ENCODE measurements at regions not wholly inside any gene's neighbourhood (a gene's known extent, or its start where the extent isn't known, plus 50 kb on each side); places are given as distances from the start of the nearest gene placed in this dataset.

- Mint-ChIP-seq H3K9me3 (peaks cover 7% of the 10 kb centered on the region), H3K4me1 (ENCODE audit: low read depth) (no peaks in the 10 kb centered on the region), H3K27me3 (no peaks in the 10 kb centered on the region), H3K4me3 (no peak overlapping the region), H3K27ac (no peak overlapping the region), H3K36me3 (ENCODE audit: low read depth) (no peaks in the 10 kb centered on the region)
- TF ChIP-seq CTCF (IDR thresholded peaks at IDR 0.05), result no peak
- Histone ChIP-seq H3K27ac (ENCODE audit: low read depth in 1 of 2, low read length in 2 of 2) (no peak overlapping the region), H3K36me3 (ENCODE audit: insufficient read depth, low read length) (no peaks in the 10 kb centered on the region), H3K4me3 (ENCODE audit: low read length) (no peak overlapping the region), H3K27me3 (ENCODE audit: control insufficient read depth in 1 of 2, insufficient read depth in 2 of 2, low read length in 2 of 2) (no peaks in the 10 kb centered on the region), H3K4me1 (ENCODE audit: insufficient read depth, low read length) (no peaks in the 10 kb centered on the region), H3K9me3 (ENCODE audit: control insufficient read depth in 1 of 2, insufficient read depth in 1 of 2, low read length in 2 of 2) (peaks cover 0 to 10% of the 10 kb centered on the region in 2 experiments)
- CTCF ChIA-PET, result no interaction called here
- intact Hi-C loops (cut with DNase I, micrococcal nuclease), result no loop called here
- POLR2A ChIA-PET, result no interaction called here
- DNase-seq, result no peak
- ATAC-seq (ENCODE audit: poor library complexity), result no peak
Measured at GRCh38 chr1:79469139-79469538, 462.6 kb upstream of the ADGRL4 start.

GRCh38 chr1:79460773-79461436 is 454.4 kb upstream of the ADGRL4 start:
- H3K27ac Mint-ChIP-seq, result no peak overlapping the region
- no peak for TF ChIP-seq CTCF (IDR thresholded peaks at IDR 0.05)
- H3K4me3 Mint-ChIP-seq, result no peak overlapping the region
- intact Hi-C loops (cut with DNase I, micrococcal nuclease), result no loop called here
- no peaks in the 10 kb centered on the region for H3K27me3 Mint-ChIP-seq
- no peak overlapping the region for H3K27ac ChIP-seq (ENCODE audit: low read depth in 1 of 2, low read length in 2 of 2)
- peaks cover 0 to 11% of the 10 kb centered on the region in 2 experiments for H3K9me3 ChIP-seq (ENCODE audit: control insufficient read depth in 1 of 2, insufficient read depth in 1 of 2, low read length in 2 of 2)
- CTCF ChIA-PET, result no interaction called here
- no peaks in the 10 kb centered on the region for H3K36me3 Mint-ChIP-seq (ENCODE audit: low read depth)
- H3K4me3 ChIP-seq (ENCODE audit: low read length), result no peak overlapping the region
- DNase-seq, result no peak
- no peaks in the 10 kb centered on the region for H3K27me3 ChIP-seq (ENCODE audit: control insufficient read depth in 1 of 2, insufficient read depth in 2 of 2, low read length in 2 of 2)
- no peak for ATAC-seq (ENCODE audit: poor library complexity)
- peaks cover 7% of the 10 kb centered on the region for H3K9me3 Mint-ChIP-seq
- H3K4me1 Mint-ChIP-seq (ENCODE audit: low read depth), result no peaks in the 10 kb centered on the region
- H3K4me1 ChIP-seq (ENCODE audit: insufficient read depth, low read length), result no peaks in the 10 kb centered on the region
- H3K36me3 ChIP-seq (ENCODE audit: insufficient read depth, low read length), result no peaks in the 10 kb centered on the region
- POLR2A ChIA-PET, result no interaction called here

GRCh38 chr1:79457562-79458224 is 451.2 kb upstream of the ADGRL4 start:
- Histone ChIP-seq H3K4me3 (ENCODE audit: low read length) (no peak overlapping the region), H3K9me3 (ENCODE audit: control insufficient read depth in 1 of 2, insufficient read depth in 1 of 2, low read length in 2 of 2) (peaks cover 0 to 4% of the 10 kb centered on the region in 2 experiments), H3K36me3 (ENCODE audit: insufficient read depth, low read length) (no peaks in the 10 kb centered on the region), H3K27me3 (ENCODE audit: control insufficient read depth in 1 of 2, insufficient read depth in 2 of 2, low read length in 2 of 2) (no peaks in the 10 kb centered on the region), H3K4me1 (ENCODE audit: insufficient read depth, low read length) (no peaks in the 10 kb centered on the region), H3K27ac (ENCODE audit: low read depth in 1 of 2, low read length in 2 of 2) (no peak overlapping the region)
- Mint-ChIP-seq H3K27me3 (no peaks in the 10 kb centered on the region), H3K36me3 (ENCODE audit: low read depth) (no peaks in the 10 kb centered on the region), H3K4me1 (ENCODE audit: low read depth) (no peaks in the 10 kb centered on the region), H3K4me3 (no peak overlapping the region), H3K27ac (no peak overlapping the region), H3K9me3 (no peaks in the 10 kb centered on the region)
- POLR2A ChIA-PET, result no interaction called here
- no peak for DNase-seq
- intact Hi-C loops (cut with DNase I, micrococcal nuclease), result no loop called here
- TF ChIP-seq CTCF (IDR thresholded peaks at IDR 0.05), result no peak
- no peak for ATAC-seq (ENCODE audit: poor library complexity)
- CTCF ChIA-PET, result no interaction called here
